ENCODE measurements at regions not wholly inside any gene's neighbourhood (a gene's known extent, or its start where the extent isn't known, plus 50 kb on each side); places are given as distances from the start of the nearest gene placed in this dataset.

- no peak overlapping the region for H3K4me2 ChIP-seq (ENCODE audit: low read length)
Measured at GRCh38 chr13:27327633-27328032, 57.0 kb downstream of the RASL11A start.

GRCh38 chr13:27329210-27329609 lies 58.6 kb downstream of the RASL11A start:
- Histone ChIP-seq H2AFZ (no peak overlapping the region), H3K9me3 (ENCODE audit: control insufficient read depth, low read length) (no peaks in the 10 kb centered on the region)
- TF ChIP-seq CTCF (IDR thresholded peaks at IDR 0.05), result no peak

More at GRCh38 chr13:27327633-27328032, 57.0 kb downstream of the RASL11A start:
- Histone ChIP-seq H3K4me1 (no peaks in the 10 kb centered on the region), H3K9ac (no peak overlapping the region), H2AFZ (no peak overlapping the region), H3K9me3 (ENCODE audit: control insufficient read depth, low read length) (no peaks in the 10 kb centered on the region), H3K27me3 (ENCODE audit: control insufficient read depth, insufficient read depth, low read length) (no peaks in the 10 kb centered on the region), H3K27ac (no peak overlapping the region), H3K4me3 (ENCODE audit: low read depth, low read length) (no peak overlapping the region), H3K36me3 (ENCODE audit: control insufficient read depth, insufficient read depth, low read length) (no peaks in the 10 kb centered on the region), H3K79me2 (no peaks in the 10 kb centered on the region)
- TF ChIP-seq CTCF (IDR thresholded peaks at IDR 0.05), result no peak

GRCh38 chr13:27334774-27335435 lies 64.3 kb downstream of the RASL11A start:
- Histone ChIP-seq H3K4me1 (no peaks in the 10 kb centered on the region), H2AFZ (no peak overlapping the region), H3K27ac (no peak overlapping the region), H3K4me2 (ENCODE audit: low read length) (no peak overlapping the region), H3K79me2 (no peaks in the 10 kb centered on the region), H3K4me3 (ENCODE audit: low read depth, low read length) (no peak overlapping the region), H3K36me3 (ENCODE audit: control insufficient read depth, insufficient read depth, low read length) (no peaks in the 10 kb centered on the region), H3K9me3 (ENCODE audit: control insufficient read depth, low read length) (no peaks in the 10 kb centered on the region), H3K27me3 (ENCODE audit: control insufficient read depth, insufficient read depth, low read length) (no peaks in the 10 kb centered on the region), H3K9ac (no peak overlapping the region)
- no peak for TF ChIP-seq CTCF (IDR thresholded peaks at IDR 0.05)

More at GRCh38 chr13:27329210-27329609, 58.6 kb downstream of the RASL11A start:
- Histone ChIP-seq H3K4me1 (no peaks in the 10 kb centered on the region), H3K4me2 (ENCODE audit: low read length) (no peak overlapping the region), H3K79me2 (no peaks in the 10 kb centered on the region), H3K4me3 (ENCODE audit: low read depth, low read length) (no peak overlapping the region), H3K27ac (no peak overlapping the region), H3K36me3 (ENCODE audit: control insufficient read depth, insufficient read depth, low read length) (no peaks in the 10 kb centered on the region), H3K27me3 (ENCODE audit: control insufficient read depth, insufficient read depth, low read length) (no peaks in the 10 kb centered on the region), H3K9ac (no peak overlapping the region)

GRCh38 chr13:27336014-27336673 lies 65.5 kb downstream of the RASL11A start:
- no peak for TF ChIP-seq CTCF (IDR thresholded peaks at IDR 0.05)
- no peak overlapping the region for H3K4me3 ChIP-seq (ENCODE audit: low read depth, low read length)
- no peak overlapping the region for H3K4me2 ChIP-seq (ENCODE audit: low read length)
- no peak overlapping the region for H3K9ac ChIP-seq
- H3K36me3 ChIP-seq (ENCODE audit: control insufficient read depth, insufficient read depth, low read length), result no peaks in the 10 kb centered on the region
- no peaks in the 10 kb centered on the region for H3K79me2 ChIP-seq
- H3K27me3 ChIP-seq (ENCODE audit: control insufficient read depth, insufficient read depth, low read length), result peaks cover 2% of the 10 kb centered on the region
- no peak overlapping the region for H3K27ac ChIP-seq
- no peaks in the 10 kb centered on the region for H3K4me1 ChIP-seq
- no peaks in the 10 kb centered on the region for H3K9me3 ChIP-seq (ENCODE audit: control insufficient read depth, low read length)
- H2AFZ ChIP-seq, result no peak overlapping the region

All from parathyroid adenoma (tissue), 2 donors.